ENCODE measurements at regions not wholly inside any gene's neighbourhood (a gene's known extent, or its start where the extent isn't known, plus 50 kb on each side); places are given as distances from the start of the nearest gene placed in this dataset.
"Not testable (repeated sequence)": the region's sequence is repeated elsewhere in the genome, so short reads cannot be mapped to it uniquely, and the experiment has no call there.

DNA sequence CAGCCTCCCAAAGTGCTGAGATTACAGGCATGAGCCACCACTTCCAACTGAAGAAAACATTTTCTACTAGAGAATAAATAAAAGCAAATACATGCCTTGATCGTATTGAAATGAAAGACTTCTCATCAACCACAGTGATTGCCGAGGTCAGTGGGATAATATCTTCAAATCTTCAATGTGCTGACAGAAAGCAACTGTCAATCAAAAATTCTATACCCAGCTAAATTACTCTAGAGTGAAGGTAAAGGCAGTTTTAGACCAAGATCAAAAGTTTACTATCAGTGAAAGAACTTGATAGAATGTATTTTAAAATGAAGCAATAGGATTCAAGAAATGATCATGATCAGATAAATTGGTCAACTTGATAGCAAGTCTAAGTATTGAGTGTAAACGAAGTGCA, 130.6 kb downstream of the BRD1 start:
- DNase-seq (ENCODE audit: low spot score), result no peak

DNA sequence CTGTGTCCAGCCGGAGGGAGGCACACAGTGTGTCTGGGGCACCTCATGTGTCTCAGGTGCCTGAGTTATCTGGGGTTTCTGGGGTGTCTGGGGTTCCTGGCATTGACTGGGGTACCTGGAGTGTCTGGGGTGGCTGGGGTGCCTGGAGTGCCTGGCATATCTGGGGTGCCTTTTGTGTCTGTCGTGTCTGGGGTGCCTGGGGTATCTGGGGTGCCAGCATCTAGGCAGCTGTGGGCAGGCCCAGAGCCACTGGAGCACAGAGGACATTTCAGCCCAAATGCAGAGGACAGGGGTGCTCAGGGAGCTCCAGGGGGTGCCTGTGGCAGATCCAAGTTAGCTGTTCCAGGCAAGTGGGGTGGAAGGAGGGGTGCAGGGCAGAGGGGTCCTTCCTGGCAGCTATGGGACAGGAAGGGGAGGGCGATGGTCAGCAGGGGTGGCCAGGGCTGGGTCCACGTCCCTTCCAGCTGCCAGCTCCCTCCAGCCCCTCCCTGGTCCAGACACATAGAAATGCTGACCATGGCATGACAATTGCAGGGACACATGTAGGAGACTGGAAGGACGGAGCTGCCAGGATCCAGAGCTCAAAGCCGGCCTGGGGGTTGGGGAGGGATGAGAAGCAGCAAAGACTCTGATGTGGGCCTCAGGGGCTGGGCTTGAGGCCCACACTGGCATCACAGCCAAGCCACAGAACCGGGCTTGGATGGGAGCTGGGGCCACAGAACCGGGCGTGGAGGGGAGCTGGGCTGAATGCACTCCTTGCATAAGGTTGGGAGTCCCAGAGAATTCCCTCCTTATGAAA, 133.0 kb downstream of the BRD1 start:
- no peak for DNase-seq (ENCODE audit: low spot score)

DNA sequence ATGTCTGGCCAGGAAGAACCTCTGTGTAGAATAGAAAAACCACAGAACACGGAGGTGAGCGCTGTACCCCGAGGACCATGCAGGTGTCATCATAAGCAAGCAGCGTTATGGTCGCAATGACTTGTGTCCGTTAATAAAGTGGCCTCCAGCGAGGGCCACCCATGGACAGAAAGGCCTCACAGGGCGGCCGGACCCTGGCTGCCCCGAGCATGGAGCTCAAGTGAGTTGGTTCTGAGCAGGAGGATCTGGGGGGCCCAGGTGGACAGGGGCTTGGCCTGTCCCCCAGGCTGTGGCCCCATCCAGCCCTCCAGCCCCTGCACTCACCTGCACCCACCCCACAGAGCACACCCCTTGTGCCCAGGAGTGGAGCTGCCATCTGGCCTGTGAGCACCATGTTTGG, 133.8 kb downstream of the BRD1 start:
- no peak for DNase-seq (ENCODE audit: low spot score)

DNA sequence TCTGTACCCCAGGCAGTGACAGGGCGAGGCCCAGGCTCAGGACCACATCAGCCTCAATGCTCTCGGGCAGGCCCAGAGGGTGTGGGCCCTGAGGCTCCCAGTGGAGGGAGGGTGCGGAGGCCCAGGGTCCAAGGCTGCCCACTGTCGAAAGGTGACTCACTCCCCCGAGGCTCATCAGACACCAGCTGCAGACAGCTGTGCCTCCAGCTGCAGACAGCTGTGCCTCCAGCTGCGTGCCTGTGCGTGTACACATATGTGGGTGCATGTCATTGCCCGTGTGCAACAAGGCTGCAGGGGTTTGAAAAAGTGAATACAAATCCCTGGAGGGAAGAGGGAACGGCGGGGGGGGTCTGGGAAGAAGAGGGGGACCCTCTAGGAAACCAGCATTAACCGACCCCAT, 134.3 kb downstream of the BRD1 start:
- DNase-seq (ENCODE audit: low spot score), result no peak

DNA sequence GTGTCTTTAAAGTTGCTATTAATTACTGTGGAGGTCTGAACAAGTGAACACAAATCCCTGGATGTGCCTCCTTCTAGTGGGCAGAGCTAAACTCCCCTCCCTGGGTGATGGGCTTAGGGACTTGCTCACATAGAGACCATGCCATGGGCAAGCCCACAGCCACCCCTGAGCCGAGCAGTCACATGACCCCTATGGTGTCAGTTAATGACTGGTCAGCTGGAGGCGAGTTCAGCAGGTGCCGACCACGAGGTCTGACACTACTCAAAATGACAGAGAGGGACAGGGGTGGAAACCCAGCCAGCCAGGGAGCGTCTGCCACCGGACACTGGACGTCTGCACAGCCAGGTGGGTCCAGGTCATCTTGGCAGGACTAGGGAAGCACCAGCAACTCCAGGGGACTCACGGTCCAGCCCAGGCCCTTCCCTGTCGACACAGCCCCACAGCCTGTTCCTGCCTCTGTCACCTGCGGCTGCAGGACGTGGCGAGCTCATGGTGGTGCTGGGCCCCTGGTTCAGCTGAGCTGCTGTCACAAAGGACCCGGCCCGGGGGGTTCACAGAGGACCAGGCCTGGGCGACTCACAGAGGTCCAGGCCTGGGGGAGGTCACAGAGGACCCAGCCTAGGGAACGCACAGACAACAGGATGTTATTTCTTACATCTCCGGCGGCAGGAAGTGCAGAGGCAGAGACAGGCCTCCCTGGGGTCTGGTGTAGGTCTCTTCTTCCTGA, 135.0 kb downstream of the BRD1 start:
- no peak for DNase-seq (ENCODE audit: low spot score)

DNA sequence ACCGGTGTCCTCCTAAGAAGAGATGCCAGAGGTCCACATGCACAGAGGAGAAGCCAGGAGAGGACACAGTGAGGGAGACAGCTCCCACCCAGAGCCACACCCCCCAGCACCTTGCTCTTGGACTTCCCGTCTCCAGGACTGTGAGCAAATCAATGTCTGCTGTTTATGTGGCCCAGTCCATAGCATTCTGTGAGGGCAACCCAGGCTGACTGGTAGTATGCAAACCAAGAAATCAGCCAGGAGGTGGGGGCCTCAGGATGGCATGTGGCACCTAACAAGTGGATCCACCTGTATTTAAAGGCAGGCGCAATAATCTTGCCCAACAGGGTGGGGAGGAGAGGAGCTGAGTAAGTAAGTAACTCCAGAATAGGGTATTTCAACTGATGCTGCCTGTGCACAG, 136.4 kb downstream of the BRD1 start:
- no peak for DNase-seq (ENCODE audit: low spot score)

DNA sequence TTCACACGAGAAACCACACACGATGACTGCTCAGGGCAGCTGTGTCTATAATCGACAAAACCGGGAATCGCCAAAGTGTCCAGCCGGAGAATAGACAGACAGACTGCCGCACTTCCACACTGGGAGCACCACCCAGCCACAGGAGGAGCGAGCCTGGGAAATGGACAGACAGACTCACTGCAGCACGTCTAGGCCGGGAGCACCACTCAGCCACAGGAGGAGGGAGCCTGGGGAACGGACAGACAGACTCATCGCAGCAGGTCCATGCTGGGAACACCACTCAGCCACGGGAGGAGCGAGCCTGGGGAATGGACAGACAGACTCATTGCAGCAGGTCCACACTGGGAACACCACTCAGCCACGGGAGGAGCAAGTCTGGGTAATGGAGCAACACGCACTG, 137.2 kb downstream of the BRD1 start:
- no peak for DNase-seq (ENCODE audit: low spot score)

DNA sequence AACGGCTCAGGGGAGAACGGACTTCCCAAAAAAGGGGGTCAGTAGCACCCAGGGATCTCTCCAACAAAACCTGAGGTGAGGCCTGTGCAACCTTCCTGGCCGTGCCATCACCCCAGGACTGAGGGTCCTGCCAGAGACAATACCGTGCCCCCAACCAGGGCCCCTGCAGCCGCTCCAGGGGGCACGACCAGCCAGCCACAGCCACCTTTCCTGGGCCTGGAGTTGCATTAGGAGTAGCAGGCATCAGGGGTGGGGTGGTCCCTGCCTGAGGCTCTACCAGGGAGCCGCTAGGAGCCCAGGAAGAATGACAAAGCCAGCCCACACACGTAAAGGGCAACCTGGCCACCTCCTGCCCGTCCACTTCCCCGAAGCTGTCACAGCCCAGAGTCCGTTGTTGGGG, 137.8 kb downstream of the BRD1 start:
- DNase-seq (ENCODE audit: low spot score), result no peak

DNA sequence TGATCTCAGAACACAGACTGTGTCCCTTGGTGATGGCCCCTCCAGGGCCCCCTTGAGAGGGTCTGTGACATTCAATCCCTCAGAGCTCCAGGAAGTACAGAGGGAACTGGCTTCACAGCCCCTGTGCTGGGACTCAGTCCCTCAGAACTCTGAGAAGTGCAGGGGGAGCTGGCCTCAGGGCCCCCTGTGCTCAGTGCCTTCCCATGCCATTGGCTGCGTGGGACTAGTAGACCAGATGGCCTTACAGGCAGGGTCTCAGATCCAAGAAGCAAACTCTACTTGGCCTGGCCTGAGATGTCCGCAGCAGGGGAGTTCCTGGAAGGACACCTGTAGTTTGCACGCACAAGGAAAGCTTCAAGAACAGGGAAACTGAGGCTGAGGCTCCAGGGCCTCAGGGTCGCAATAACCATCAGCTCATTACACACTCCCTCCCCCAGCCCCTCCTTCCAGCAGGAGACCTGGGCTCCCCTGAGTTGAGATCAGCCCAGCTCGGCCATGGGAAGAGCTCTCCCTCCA, 138.4 kb downstream of the BRD1 start:
- no peak for DNase-seq (ENCODE audit: low spot score)

DNA sequence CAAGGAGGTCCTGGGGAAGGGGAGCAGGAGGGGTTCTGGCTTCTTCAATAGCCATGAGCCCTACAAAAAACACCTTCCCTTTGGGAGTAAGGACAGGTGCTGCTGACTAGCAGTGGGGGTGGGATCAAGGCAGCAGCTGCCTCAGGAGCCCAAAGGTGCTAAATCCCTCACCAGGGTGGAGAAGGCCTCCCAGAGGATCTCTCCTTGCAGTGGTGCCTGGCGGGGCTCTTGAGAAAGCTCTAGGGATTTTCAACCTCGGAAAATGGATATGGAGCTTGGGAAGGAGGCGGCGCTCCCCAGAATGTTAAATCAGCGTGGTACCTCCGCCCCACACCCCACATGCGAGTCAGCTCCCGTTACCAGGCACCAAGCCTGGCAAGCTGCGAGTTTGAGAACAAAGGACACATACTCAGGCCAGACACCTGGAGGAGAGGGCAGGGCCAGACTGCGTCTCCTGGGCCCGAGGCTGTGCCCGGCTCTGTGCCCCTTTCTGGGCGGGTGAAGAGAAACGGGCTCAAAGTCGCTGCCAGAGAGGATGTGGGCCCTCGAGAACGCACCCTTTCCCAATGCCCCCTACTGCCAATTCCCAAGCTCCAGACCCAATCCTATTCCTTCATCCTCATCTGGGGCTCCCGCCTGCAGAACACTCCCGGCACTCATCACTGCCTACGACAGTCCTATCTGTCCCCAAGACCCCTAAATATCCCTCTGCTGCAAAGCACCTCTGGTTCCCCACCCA, 139.0 kb downstream of the BRD1 start:
- no peak for DNase-seq (ENCODE audit: low spot score)

DNA sequence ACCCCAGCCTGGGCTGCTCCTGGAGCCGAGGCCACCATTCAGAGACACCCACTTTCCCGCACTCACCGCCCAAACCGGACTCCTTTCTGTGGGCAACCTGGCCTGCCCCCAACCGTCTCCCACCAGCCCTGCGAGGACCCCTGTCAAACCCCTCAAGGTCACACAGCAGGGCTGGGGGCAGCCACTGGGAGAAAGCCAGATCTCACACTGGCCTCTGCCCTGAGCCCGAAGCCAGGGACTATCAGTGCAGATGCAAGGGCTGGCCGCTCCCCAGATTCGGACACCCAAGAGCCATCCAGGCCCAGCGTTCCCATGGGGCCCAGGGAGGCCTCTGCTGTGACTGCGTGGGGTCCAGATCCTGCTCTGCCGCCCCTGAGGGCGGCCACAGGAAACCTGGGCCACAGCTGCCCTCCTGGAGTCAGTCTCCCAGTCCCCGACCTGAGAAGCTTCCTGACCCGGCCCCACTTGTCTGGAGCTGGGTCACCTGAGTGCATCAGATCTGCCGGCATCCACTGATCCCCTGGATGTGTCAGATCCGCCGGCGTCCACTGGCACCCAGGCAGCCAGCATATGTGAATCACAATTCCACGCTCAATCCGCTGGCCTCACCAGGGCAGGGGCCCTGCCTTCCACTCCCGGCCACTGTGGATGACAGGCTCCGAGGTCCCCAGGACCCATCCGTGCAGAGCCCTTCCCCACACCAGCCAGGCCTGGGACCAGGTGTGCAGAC, 139.7 kb downstream of the BRD1 start:
- no peak for DNase-seq (ENCODE audit: low spot score)

DNA sequence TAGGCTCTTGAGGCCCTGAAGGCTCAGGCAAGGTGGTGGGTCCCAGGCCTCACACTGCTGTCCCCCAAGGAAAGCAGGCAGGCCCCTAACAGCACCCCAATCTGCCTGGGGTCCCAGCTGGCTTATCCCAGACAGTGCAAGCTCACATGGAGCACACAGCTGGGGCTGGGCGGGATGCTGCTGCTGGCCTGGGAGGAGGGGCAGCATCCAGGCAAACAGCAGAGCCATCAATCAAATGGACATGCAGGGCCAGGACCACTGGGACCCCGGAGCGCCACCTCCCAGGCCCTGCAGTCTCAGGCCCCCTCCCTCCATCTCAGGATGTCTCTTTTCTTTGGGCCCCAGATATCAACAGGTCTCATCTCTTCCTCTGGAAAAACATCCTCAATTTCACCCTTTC, 140.3 kb downstream of the BRD1 start:
- DNase-seq (ENCODE audit: low spot score), result no peak

DNA sequence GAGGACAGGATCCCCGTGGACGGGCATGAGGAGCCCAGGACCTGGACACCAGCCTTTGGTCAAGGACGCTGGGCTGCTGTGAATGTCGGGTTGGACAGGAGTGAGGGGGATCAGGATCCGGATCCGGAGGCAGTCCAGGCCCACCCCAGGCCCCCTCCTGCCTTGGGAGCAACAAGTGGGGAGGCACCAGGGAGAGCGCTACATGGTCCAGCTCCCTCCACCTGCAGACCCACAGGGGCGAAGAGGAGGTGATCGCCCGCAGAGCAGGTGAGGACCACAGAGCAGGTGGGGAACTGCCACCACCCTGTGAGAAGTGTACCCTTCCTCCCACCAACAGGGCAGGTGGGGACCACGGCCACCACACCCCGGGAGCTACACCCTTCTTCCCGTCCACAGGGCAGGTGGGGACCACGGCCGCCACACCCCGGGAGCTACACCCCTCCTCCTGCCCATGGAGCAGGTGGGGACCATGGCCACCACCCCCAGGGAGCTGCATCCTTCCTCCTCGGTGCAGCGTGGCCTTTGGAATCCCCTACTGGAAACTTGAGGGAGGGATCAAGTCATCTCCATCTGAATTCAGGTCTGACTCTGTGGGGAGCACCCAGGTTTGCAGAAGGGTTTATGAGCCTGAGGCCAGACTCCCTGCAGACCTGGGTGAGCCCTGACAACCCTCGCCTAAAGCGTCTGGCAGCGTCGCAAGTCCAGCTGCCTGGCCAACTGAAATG, 141.0 kb downstream of the BRD1 start:
- no peak for DNase-seq (ENCODE audit: low spot score)

DNA sequence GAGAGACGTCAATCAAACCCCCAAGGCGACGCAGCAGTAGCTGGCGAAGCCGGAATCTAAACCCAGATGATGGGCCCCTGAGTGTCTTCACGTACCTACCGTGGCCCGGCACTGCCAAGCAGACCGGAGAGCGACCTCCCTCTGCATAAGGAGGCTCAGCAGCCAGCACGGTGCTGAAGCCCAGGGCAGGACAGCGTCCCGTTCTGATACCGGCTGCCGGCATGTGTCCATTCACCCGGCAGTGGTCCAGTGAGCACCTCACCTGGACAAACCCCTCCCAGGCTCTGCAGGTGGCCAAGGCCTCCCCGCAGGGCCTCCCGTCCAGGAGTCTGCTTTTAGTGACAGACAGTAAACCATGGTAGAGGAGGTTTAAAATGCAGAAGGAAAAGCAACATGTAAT, 142.0 kb downstream of the BRD1 start:
- DNase-seq (ENCODE audit: low spot score), result no peak

DNA sequence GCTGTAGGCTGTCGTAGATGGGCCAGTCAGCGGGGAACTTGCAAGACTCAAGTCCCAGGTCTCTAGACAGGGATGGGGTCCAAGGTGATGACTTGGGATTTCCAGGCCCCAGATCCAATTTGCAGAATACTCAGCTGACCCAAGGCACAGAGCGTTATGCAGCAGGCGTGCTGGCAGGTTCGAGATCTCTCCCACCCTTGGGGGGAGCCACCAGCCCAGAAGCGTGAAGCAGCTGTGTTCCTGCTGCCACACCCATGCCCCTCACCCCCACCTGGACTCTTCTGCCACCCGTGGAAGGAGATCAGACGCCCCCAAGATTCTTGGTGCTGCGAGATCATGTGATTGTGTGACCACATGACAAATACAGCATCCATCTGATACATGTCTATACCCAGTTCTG, 142.6 kb downstream of the BRD1 start:
- DNase-seq (ENCODE audit: low spot score), result no peak

DNA sequence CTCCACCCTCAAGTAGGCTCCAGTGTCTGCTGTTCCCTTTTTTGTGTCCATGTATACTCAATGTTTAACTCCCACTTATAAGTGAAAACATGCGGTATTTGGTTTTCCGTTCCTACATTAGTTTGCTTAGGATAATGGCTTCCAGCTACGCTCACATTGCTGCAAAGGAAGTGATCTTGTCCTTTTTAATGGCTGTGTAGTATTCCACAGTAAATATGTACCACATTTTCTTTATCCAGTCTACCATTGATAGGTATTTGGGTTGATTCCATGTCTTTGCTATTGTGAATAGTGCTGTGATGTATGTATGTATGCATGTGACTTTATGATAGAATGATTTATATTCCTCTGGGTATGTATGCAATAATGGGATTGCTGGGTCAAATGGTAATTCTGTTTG, 144.6 kb downstream of the BRD1 start:
- DNase-seq (ENCODE audit: low spot score), result no peak

DNA sequence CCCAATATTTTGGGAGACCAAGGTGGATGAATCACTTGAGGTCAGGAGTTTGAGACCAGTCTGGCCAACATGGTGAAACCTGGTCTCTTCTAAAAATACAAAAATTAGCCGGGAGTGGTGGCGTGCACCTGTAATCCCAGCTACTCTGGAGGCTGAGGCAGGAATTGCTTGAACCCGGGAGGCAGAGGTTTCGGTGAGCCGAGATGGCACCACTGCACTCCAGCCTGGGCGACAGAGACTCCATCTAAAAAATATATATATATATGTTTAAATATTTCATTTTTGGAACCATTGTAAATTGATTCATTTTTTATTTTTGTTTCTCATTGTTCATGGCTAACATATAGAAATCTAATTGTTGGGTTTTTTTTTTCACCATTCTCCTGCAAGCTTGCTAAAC, 146.9 kb downstream of the BRD1 start:
- DNase-seq (ENCODE audit: low spot score), result not testable (repeated sequence)

DNA sequence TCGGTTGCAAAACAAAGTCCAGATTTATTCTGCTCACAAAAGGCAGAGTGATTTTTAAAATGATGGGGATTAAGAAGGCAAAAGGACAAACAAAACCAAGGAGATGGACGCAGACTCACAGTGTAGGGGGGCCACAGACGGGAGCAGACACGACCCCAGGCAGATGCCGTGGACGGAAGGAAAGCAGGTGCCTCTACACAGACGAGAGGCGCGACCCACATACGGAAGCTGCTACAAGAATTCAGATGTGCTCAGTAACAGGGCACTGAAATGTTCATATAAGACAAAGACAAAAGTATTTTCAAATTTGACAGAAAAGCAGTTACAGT, 148.9 kb downstream of the BRD1 start:
- DNase-seq (ENCODE audit: low spot score), result no peak

DNA sequence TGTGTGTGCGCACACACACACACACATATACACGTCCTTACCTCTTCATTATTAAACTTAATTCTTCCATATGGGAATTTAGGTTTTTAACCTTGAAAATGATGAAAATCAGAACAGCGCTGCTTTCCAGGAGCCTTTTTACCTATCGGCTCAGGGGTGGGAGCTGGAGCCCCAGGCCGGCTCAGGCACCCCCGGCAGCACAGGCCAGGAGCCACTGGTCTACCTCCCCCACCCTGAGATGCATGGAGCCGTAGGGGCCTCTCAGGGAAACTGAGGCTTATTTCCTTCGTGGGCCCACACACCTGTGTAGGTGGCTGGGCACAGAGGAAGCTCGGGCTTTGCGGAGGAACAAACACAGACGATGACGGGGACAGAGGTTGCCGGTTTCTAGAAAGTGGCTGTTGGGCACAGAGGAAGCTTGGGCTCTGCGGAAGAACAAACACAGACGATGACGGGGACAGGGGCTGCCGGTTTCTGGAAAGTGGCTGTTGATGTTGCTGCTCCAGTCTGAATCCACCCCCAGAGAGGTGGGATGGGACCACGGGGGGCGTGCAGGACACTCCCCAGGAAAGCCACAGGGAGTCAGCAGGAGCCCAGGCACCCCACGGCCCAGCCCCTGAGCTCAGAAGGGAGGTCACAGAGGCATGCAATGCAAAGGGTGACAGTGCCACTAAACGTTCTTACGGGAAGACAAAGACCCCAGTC, 149.4 kb downstream of the BRD1 start:
- DNase-seq (ENCODE audit: low spot score), result no peak

DNA sequence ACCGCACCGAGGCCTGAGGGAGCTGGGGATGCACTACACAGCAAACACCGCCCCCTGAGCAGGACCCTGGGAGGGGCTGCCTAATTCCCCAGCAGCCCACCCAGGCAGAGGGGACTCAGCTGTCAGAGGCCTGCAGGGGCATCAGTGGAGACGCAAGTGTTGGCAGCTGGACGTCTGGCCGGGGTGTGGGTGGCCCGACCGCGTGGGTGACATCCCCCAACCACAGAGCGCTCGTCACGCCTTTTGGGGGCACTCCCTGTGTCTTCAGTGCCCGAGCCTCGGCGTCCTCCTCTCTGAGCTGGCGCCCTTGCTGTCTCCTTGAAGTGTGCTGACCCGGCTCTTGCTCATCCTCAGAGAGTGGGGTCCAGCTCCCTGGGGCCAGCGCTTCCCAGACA, 150.2 kb downstream of the BRD1 start:
- no peak for DNase-seq (ENCODE audit: low spot score)
